ENCODE measurements at regions not wholly inside any gene's neighbourhood (a gene's known extent, or its start where the extent isn't known, plus 50 kb on each side); places are given as distances from the start of the nearest gene placed in this dataset.

DNA sequence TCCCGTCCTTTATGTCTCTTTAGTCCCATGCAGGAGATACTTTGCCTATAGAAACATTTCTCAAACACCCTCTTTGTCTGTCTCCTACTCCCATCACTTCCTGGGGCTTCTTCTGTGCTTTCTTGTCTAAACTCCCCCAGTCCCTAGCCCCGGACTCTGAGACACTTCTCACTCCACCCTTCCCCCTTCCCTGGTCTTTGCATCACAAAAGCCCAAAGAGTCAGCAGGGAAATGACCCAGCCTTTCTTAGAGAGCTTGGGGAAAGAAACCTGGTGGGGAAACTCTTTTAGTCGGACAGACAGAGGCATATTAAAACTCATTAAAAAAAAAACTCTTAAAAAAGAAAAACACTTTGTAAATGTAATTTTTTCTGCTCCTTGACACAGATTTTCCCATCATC is 211.2 kb downstream of the TJP1 start:
- no peak for DNase-seq (ENCODE audit: low spot score)

DNA sequence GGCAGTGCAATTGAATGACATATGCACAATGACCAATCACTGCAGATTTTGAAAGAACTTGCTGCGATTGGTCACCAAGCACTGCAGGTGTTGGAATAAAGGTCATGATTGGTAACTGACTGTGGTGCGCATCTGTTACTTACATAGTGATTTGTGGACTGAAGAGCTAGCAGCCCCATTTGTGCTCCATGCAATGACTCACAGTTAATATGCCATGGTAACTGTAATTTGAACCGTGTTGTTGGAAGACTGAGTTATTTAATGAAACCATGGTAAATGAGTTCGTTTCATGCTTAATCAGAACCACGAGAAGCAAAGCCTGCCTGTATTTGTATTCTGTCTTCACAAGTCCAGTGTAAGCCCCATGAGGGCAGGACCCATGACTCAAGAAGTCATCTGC is 220.5 kb downstream of the TJP1 start:
- no peak for DNase-seq (ENCODE audit: low spot score)

GRCh38 chr15:29600262-29600661 is 222.0 kb downstream of the TJP1 start:
- DNase-seq (ENCODE audit: low spot score) = no peak

DNA sequence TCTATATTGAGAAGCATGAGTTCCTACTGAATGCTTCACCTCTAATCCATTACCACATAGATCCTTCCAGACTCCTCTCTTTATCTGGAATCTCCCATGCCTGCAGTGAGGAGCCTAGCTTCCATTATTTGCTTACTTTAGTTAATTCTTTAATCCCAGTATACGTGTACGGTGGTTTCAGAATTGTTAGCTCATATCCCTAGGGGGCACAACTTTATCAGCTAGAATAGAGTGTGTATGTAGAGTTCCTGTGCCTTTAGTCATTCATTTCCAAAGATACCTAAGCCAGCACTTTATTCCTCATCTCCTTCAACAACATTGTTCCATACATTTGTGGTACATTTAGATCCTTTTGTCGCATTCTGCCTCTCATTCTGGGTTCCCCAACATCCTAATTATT is 226.0 kb downstream of the TJP1 start:
- no peak for DNase-seq (ENCODE audit: low spot score)

DNA sequence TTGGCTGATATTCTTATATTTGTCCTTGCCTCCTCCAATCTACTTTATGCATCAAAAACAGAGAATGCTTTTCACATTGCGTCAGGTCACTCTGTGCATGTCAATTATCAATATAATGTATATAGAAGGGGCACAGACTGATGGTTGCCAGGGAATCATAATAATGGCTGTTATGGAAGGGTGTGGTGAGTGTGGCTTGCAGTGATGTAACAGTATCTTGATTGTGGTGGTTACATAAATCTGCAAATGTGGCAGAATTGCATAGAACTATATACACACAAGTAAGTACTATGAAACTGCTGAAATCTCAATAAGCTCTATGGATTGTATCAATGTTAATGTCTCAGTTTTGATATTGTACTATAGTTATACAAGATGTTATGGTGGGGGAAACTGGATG is 228.6 kb downstream of the TJP1 start:
- no peak for DNase-seq (ENCODE audit: low spot score)

GRCh38 chr15:29593111-29593510 is 229.2 kb downstream of the TJP1 start:
- no peak for DNase-seq (ENCODE audit: low spot score)

DNA sequence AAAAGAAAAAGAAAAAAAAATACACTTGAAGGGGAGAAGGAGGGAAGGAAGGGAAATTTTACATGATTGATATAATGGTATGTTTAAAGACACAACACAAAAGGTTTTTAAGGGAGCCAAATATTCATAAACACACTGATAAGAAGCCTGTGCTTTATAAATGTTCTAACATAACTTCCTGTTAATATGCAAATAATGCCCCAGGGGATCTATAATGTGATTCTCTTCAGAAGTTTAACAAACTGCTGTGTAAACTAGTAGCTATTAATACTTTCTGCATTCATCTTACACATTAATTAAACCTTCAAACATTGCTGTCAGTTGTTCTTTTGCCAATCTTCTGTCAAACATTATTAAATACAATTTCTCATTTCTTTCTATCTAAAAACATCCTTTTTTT is 231.6 kb downstream of the TJP1 start:
- DNase-seq (ENCODE audit: low spot score) = no peak

- no peak for DNase-seq (ENCODE audit: low spot score)
Measured at GRCh38 chr15:29589975-29590374, 232.3 kb downstream of the TJP1 start.

- DNase-seq (ENCODE audit: low spot score) = no peak
Measured at GRCh38 chr15:29589416-29589815, 232.9 kb downstream of the TJP1 start.

- DNase-seq (ENCODE audit: low spot score) = no peak
Measured at GRCh38 chr15:29573197-29573838, 248.9 kb downstream of the TJP1 start.

GRCh38 chr15:29571792-29572431 is 250.4 kb downstream of the TJP1 start:
- peak; percentile 19 for DNase-seq (ENCODE audit: low spot score)

DNA sequence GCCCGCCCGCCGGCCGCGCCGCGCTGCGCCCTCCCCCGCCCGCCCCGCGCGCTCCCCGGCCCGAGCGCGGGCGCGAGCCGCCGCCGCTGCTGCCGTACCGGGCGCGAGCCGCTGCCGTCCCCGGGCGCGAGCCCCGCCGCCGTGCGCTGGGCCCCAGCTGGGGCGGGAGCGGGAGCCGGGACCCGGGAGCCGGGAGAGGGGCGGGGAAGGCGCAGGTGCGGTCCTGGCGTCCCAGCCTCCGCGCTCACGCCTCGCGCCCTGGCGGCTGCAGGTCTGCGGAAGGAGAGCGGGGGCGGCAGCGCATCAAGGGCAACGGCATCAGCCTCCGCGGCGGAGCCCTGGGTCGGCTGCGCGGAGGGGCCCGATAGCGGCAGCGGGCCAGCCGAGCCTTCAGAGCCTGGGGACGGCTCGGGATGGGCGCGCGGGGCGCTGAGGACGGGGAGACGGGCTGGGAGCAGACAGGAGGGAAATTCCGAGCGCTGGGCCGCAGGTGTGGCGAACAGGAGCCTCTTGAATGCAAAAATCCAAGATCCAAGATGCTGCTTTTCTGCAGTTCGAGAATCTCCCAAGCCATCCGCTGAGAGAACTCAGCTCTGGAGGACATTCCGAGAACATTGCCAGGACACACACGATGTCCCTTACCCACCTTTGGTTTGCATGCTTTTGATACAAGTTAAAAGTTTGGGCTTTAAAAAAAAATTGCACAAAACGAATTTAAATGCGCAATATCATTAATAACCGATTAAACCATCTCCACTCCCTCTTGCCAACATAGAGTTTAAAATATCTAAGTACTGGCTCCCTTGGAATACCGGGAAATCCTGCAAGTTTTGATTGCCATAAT is 251.1 kb downstream of the TJP1 start:
- peak; percentile 24 for DNase-seq (ENCODE audit: low spot score)

DNA sequence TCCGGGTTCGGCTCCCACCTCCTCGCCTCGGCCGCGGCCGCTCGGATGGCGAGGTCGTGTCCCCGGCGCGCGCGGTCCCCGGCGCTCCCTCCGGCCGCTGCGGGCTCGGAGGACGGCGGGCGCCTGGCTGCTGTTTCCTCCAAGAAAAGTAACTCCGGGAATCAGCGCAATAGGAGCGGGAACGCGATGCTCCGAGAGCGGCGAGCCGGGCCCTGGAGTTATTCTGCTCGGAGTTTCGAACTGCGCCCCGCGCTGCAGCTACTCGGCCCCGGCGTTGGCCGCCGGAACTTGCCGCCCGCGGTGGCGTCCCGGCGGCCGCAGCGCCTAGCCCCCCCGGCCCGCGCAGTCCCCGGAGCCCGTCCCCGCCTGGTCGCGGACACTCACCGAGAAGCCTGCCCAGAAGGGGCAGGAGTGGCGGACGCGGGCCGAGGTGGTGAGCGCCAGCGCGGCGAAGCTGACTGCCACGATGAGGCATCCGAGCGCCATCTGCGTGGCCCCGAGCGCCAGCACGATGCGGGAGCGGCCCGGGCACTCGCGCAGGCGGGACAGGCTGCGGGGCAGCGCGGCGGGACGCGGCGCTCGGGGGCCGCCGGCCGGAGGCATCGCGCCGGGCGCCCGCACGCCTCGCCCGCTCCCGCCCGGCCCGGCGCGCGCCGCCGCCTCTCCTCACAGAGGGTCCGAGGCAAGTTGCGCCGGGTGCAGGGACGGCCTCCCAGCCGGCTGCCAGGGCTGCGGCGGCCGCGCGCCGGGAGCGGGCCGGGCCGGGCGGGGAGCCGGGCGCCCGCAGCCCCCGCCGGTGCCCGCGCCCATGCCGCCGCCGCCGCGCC is 251.9 kb downstream of the TJP1 start:
- peak; percentile 18 for DNase-seq (ENCODE audit: low spot score)

DNA sequence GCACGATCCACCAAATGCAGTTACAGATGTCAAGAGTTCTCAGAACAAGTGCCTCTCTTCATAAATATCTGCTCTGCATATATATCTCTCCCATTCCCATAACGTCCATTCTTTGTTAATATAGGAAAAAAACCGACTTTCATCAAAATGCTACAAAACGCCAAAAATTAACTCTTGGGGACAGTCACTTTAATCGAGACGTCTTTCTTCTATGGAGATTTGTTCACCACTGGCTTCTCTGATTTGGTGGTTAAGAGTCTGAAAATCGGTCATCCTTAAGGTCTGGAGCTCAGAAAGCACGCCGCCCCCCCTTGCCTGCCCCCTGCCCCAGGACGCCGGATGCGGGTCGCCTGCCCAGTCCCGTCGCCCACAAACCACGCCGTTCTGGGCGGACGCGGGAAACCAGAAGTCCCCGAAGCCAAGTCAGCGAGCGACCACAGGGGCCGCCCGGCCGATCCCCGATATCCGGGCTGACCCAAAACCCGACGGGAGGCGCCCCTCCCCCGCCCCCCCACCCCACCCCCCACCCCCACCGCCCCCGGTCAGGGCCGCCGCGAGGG is 252.7 kb downstream of the TJP1 start:
- no peak for DNase-seq (ENCODE audit: low spot score)

- peak; percentile 33 for DNase-seq (ENCODE audit: low spot score)
Measured at GRCh38 chr15:29568840-29569532, 253.3 kb downstream of the TJP1 start.

- DNase-seq (ENCODE audit: low spot score) = no peak
Measured at GRCh38 chr15:29567336-29567735, 254.9 kb downstream of the TJP1 start.

- no peak for DNase-seq (ENCODE audit: low spot score)
Measured at GRCh38 chr15:29566914-29567313, 255.4 kb downstream of the TJP1 start.

- DNase-seq (ENCODE audit: low spot score) = no peak
Measured at GRCh38 chr15:29563112-29563511, 259.2 kb downstream of the TJP1 start.

DNA sequence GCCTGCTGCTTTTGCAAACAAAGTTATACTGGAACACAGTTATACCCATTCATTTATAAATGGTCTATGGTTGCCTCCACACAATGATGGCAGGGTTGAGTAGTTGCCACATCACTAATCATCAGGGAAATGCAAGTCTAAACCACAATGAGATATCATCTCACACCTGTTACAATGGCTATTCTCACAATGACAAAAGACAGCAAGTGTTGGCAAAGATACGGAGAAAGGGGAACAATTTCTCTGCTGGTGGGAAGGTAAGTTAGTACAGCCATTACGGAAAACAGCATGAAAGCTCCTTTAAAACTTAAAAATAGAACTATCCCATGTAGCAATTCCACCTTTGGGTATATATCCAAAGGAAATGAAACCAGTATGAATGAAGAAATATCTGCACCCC is 261.4 kb downstream of the TJP1 start:
- no peak for DNase-seq (ENCODE audit: low spot score)

DNA sequence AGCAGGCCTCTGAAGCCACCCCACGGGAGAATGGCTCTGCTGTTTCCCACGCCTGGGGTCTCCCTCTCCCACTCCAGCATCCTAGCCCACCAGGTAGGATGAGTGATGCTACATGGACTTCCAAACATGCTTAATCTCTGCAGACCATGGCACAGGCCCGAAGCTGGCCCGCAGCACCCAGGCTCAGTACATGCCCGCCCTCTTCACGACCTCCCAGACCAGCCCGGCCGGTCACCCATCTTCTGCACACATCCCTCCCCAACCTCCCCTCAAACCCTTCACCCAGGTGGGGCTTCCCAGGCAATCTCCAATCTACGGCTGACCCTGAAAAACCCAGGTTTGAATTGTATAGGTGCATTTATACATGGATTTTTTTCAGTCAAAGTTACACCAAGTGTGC is 264.0 kb downstream of the TJP1 start:
- DNase-seq (ENCODE audit: low spot score) = no peak

DNA sequence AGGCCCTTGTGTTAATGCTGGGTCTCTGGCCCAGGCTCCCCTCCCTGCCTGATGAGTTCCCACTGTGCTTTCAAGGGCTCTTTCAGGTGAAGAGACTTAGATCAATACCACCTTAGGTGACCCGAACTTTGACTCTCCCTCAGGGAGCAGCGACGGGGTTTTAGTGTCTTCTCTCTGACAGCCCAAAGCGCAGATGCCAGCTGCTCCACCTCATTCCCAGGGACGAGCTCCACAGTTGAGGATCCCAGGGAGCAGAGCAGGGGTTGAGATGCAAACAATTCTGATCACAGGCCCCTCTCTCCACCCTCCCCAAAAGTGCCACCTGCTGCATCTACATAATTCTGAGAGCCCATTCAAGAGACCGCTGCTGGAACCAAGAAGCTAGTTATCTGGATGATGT is 265.1 kb downstream of the TJP1 start:
- no peak for DNase-seq (ENCODE audit: low spot score)
